AG09309 (cell line): ENCODE measurements at regions not wholly inside any gene's neighbourhood (a gene's known extent, or its start where the extent isn't known, plus 50 kb on each side); places are given as distances from the start of the nearest gene placed in this dataset.

ENCODE experiments used
- DNase-seq: peaks from one replicate; pipeline ENCODE4 v3.0.0-alpha.2; 2010; ENCODE audit warnings: low read depth
- H3K4me3 ChIP-seq: 2 replicates; pipeline ENCODE4 v1.5.1; 2011; ENCODE audit warnings: mild to moderate bottlenecking, low read depth, low read length, moderate library complexity; ENCODE audit not compliant: control insufficient read depth
- CTCF ChIP-seq: IDR thresholded peaks from 2 replicates; pipeline ENCODE4 v1.5.1; 2011; ENCODE audit warnings: mild to moderate bottlenecking, low read depth, low read length, inconsistent platforms; ENCODE audit not compliant: insufficient read depth, control insufficient read depth; ENCODE audit errors: missing control alignments

GRCh38 chr1:69510026-69510425 lies 57.7 kb upstream of the LRRC7 start:
- H3K4me3 ChIP-seq = no peak overlapping the region
- no peak for TF ChIP-seq CTCF
- no peak for DNase-seq

- no peak for TF ChIP-seq CTCF
- H3K4me3 ChIP-seq = no peak overlapping the region
- DNase-seq = peak; percentile 14
These were observed 56.1 kb upstream of the LRRC7 start for GRCh38 chr1:69511426-69512192.

- no peak for DNase-seq
- TF ChIP-seq CTCF = no peak
- no peak overlapping the region for H3K4me3 ChIP-seq
These were observed 54.1 kb upstream of the LRRC7 start for GRCh38 chr1:69513601-69514000.
